NCI-H1092 (cell line): ENCODE measurements at regions not wholly inside any gene's neighbourhood (a gene's known extent, or its start where the extent isn't known, plus 50 kb on each side); places are given as distances from the start of the nearest gene placed in this dataset.
"Not testable (repeated sequence)": the region's sequence is repeated elsewhere in the genome, so short reads cannot be mapped to it uniquely, and the experiment has no call there.

Source experiments
- DNase-seq: peaks from one replicate; lab custom pipeline; 2025; lab: John Stamatoyannopoulos, UW

DNA sequence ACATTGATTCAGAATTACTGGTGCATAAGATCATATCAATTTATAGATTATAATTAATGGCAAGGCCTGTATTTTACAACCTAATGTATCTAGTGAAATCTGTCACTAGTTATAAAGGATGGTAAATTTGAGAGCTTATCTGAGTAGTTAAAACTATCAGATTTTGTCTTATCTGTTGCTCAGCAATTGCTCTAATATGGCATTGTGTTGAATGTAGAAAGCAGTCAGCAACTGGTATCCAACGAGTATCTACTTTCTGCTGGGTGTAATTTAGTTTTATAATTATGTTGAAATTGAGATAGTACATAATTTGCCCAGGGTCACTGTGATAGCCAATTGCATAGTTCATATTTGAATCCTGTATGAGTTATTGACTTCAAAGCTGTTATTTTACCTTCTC is 1005.7 kb downstream of the CDH11 start:
- no peak for DNase-seq

DNA sequence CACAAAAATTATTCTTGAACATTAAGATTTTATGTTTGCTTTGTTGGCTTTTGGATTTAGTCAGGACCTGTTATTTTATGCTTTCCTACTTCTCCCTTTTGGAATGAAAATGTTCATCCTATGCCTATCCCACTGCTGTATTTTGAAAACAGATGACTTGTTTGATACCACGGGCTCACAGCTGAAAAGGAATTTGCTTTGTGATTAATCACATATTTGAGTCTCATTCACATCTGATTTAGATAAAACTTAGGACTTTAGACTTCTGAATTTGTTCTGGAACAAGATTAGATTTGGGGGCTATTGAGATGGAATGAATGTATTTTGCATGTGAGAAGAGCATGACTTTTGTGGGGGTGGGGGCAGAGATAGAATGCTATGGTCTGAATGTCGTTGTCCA is 1012.6 kb downstream of the CDH11 start:
- DNase-seq, result no peak

DNA sequence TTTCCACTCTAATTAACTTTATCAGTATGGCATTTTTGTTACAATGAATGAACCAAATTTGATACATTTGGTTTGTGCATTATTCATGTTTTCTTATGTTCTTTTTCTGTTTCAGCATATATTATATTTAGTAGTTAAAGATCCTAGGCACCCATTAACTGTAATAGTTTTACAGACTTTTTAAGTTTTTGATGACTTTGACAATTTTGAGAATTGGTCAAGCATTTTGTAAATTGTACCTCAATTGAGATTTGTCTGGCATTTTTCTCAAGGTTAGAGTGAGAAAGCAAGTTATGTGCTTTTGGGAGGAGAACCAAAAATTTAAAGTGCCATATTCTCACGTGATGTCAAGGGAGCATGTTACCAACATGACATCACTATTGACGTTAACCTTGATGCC is 1019.2 kb downstream of the CDH11 start:
- no peak for DNase-seq

- no peak for DNase-seq
Observed at GRCh38 chr16:64098451-64098850, 1023.4 kb downstream of the CDH11 start.

DNA sequence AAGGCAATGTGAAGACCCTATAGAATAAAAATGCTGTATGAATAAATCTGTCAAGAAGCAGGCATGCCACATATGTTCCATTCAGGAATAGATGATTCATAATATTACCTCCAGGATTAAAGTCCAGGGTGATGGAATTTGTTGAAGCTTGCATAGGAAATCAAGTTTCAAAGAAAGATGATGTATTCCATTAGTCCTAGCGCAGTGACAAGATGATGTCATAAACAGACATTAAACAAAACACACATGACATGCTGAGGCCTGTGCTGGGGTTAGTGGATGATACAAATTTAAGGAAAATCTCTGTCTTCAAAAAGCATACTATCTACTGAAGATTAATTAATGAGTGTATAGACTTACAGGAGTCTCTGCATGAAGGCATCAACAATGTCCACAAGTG is 1025.2 kb downstream of the CDH11 start:
- no peak for DNase-seq

DNA sequence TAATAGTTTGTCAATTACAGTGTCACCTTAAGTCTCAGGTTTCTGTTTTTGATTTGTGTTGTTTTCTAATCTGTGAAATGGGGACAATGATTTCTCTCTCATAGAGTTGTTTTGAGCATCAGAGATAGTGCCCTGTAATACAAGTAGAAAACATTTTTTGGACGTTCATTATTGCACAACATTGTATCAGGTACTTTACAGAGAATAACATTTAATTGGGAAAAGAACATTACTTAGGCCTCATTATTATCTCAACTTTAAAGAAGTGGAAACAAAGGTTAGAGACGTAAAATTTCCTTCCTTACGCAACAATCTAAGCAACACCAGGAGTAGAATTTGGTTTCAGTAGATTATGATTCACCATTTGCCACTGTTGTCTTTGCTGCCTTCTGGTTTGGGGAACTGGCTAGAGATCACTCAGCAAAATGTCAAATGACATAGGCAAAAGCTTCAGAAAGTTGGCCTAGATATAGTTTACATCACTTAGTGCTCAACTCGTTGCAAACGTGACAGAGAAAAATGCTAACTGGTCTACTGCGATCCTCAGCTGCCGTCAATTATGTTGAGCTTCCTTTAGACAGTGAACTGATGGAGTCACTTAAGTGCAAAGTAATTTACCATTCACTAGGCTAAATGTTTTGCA is 1026.8 kb downstream of the CDH11 start:
- no peak for DNase-seq

GRCh38 chr16:64094181-64094965 is 1027.5 kb downstream of the CDH11 start:
- no peak for DNase-seq

GRCh38 chr16:64092271-64092670 is 1029.6 kb downstream of the CDH11 start:
- no peak for DNase-seq

DNA sequence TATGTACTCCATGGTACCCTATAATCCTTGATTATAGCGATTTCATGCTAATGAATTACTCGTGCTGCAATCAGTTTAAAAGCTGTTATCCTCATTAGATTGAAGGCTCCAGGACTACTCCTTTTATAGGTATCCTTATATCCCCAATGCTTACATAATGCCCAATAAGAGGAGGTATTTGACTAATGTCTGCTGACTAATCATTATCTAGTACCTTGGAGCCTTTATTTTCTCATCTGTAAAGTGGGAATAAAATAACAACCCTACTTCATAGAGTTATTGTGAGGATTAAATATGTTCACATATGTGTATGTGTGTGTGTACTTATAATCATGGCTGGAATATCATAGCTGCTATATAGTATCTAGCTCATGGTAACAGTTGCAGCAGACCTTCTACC is 1031.5 kb downstream of the CDH11 start:
- no peak for DNase-seq

GRCh38 chr16:64089697-64090096 is 1032.2 kb downstream of the CDH11 start:
- no peak for DNase-seq

- no peak for DNase-seq
Observed at GRCh38 chr16:64088838-64089237, 1033.0 kb downstream of the CDH11 start.

DNA sequence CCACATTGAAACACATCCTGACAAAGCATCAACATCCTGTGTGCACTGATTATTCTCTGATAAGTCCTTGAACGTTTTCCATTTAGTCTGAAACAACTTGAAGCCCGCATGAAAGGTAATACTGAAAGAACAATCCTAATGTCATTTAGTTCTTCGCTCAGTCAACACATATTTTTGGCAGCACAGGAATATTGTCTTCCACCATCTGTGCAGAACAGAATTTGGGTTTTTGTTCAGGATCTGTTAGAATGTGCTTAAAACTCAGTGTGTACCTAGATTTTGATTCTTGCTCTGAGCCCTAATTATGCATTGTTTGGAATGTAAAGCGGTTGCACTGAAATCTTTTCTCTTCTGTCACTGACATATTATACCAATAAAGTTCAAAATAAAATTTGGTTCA is 1036.6 kb downstream of the CDH11 start:
- DNase-seq, result no peak

GRCh38 chr16:64084706-64085105 is 1037.2 kb downstream of the CDH11 start:
- no peak for DNase-seq

DNA sequence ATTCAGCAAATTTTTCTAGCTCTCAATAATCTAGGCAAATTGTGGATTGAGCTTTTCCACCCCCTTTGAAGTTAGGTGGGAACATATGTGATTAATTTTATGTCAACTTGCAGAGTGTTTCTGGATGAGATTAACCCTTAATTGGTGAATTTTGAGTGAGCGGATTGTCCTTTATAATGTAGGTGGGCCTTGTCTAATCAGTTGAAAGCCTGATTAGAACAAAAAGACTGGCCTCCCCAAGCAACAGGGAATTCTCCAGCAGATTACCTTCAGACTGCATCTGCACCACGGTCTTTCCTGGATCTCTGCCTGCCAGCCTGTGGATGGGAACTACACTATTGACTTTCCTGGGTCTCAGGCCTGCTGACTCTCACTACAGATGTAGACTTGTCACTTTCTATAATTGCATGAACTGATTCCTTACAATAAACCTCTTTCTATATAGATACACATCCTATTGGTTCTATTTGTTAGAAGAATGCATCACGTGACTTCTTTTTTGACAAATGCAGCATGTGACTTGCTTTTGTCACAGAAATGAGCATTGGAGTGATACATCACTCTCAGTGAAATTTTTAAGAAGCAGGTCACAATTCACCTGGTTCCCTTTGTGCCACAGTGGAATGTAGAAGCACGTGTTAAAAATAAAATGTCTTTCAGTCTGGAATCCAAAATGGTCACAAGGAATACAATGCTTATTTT is 1038.3 kb downstream of the CDH11 start:
- DNase-seq, result no peak

DNA sequence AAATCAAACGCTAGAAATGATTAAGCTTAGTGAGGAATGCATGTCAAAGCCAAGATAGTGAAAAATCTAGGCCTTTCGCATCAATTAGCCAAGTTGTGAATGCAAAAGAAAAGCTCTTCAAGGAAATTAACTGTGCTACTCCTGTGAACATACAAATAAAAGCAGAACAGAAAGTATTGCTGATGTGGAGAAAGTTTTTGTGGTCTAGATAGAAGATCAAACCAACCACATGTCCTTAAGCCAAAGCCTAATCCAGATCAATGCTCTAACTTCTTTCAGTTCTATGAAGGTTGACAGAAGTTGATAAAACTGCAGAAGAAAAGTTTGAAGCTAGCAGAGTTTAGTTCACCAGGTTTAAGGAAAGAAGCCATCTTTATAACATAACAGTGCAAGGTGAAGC is 1044.6 kb downstream of the CDH11 start:
- no peak for DNase-seq

- DNase-seq, result no peak
Observed at GRCh38 chr16:64074706-64075105, 1047.2 kb downstream of the CDH11 start.

- not testable (repeated sequence) for DNase-seq
Observed at GRCh38 chr16:64072131-64072730, 1049.6 kb downstream of the CDH11 start.

DNA sequence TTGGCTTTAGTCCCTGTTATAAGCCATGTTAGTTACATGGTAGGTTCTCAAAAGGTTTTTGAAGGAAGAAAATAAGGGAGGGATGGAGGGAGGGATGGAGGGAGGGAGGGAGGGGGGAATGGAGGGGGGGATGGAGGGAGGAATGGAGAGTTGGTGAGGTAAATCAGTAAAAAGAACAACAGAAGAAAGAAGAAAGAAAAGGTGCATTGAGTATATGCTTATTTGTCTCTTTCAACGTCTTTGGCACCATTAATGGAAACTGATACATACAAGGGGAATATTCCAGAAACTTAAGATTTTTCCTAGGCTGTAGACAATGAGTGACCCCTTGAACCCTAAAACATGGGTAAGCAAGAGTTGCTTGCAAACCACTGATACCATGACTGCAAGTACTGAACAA is 1056.3 kb downstream of the CDH11 start:
- DNase-seq, result no peak

DNA sequence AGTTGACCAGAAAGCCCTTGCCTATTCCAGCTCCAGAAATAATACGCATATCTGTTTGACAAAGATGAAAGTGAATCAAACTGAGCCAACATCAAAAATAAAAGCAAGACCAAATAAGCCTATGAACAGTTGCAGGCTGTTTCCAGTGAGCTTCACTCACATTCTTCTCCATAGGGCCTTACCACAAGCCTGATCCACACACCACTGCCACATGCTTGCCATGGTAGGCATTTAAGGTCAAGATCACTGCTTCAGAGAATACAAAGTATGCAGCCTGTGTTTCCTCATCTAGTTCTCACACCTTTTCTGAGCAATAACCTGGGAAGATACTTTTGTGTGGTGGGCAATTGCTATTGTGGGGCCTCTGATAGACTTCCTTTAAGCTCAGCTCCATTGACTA is 1060.2 kb downstream of the CDH11 start:
- DNase-seq, result no peak

DNA sequence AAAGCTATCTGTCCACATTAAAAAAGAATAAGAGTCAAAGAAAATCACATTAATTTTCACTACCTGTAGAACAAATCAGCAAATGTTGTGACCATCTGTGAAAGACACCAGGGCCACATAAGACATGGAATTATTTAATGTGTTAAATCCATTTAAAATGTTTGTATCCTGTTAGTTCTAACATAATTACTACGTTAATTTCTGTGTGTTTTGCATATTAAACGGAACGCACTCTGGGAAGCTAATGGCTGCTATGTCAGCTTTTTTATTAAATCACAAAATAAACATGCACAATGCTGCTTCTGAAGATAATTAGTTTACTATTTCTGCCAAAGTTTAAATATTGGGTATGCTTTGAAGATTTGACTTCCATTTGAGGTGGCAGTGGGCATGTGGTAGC is 1061.2 kb downstream of the CDH11 start:
- no peak for DNase-seq

- no peak for DNase-seq
Observed at GRCh38 chr16:64058685-64059084, 1063.2 kb downstream of the CDH11 start.

DNA sequence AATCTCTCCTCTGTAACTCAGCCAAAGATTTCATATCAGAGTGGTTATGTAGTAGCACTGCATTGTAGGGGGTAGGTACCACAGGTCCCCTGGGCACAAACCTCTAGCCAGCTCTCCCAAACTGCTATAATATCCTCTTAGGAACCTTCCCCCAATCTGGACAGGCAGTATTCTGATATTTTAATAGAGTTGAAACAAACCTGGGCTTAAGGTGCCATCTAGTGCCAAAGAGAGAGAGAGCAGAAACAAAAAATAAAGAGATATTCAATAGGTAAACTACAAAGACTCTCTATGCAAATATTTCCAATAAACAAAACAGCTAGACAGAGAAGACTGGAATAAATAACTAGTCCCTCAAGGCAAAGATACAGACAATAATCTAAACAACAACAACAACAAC is 1070.0 kb downstream of the CDH11 start:
- DNase-seq, result no peak

DNA sequence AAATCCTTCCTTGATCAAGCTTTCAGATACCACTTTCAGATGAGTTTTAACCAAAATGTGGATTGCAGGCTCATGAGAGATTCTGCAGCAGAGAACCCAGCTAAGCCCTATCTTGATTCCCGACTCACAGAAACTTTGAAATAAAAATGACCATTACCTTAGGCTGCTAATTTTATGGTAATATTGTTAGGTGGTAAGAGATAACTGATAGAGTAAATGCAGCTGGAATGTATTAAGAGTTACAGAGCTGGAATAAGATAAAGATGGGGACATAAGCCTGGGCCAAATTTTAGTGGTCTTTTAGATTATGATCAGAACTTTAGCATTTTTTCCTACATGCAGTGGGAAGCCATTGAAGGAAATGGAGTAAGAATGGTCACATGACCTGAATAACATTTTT is 1074.0 kb downstream of the CDH11 start:
- DNase-seq, result no peak
